HG02970 (cell line): ENCODE measurements at regions not wholly inside any gene's neighbourhood (a gene's known extent, or its start where the extent isn't known, plus 50 kb on each side); places are given as distances from the start of the nearest gene placed in this dataset.

Source experiments
- ATAC-seq: cut with Tn5 transposase; IDR thresholded peaks from one replicate; pipeline ENCODE4 v1.9.1; 2021; ENCODE audit warnings: mild to moderate bottlenecking, moderate library complexity, moderate number of reproducible peaks; ENCODE audit not compliant: unreplicated experiment, low FRiP score

GRCh38 chr13:61831026-61831425, 415.4 kb upstream of the PCDH20 start:
- no peak for ATAC-seq

DNA sequence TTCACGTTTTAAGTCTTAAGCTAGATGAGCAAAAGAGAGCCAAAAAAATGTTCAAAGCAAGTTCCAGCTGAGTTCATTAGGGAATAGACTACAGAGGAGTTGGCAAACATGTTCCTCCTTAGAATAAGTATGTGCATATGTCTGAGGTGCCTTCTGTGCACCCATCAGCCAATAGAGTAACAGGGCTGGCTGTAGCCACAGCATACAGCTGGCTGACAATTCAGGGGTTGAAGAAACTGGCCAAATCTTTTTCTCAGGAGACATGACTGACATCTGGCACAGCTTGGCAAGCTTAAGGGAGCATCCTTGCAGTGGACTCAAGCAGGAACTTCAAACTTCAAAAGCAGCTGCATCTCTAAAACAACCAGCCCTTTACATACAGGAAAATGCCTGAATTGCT, 414.8 kb upstream of the PCDH20 start:
- ATAC-seq: no peak

- ATAC-seq: no peak
These were observed 408.5 kb upstream of the PCDH20 start for GRCh38 chr13:61824168-61824567.

GRCh38 chr13:61812286-61812685, 396.6 kb upstream of the PCDH20 start:
- no peak for ATAC-seq

- no peak for ATAC-seq
These were observed 394.4 kb upstream of the PCDH20 start for GRCh38 chr13:61810065-61810464.

GRCh38 chr13:61797397-61797796, 381.7 kb upstream of the PCDH20 start:
- ATAC-seq: no peak

GRCh38 chr13:61795580-61795979, 379.9 kb upstream of the PCDH20 start:
- ATAC-seq: no peak

DNA sequence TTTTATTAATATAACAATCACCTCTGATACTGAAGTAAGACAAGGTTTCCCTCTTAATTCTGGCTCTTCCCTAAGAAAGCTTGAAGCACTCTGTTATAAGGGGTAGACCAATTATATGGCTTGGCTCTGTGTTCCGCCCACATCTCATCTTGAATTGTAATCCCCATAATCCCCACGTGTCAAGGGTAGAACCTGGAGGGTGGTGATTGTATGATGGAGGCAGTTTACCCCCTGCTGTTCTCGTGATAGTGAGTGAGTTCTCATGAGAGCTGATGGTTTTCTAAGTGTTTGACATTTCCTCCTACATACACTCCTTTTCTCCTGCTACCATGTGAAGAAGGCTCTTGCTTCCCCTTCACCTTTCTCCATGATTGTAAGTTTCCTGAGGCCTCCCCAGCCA, 363.8 kb upstream of the PCDH20 start:
- no peak for ATAC-seq

DNA sequence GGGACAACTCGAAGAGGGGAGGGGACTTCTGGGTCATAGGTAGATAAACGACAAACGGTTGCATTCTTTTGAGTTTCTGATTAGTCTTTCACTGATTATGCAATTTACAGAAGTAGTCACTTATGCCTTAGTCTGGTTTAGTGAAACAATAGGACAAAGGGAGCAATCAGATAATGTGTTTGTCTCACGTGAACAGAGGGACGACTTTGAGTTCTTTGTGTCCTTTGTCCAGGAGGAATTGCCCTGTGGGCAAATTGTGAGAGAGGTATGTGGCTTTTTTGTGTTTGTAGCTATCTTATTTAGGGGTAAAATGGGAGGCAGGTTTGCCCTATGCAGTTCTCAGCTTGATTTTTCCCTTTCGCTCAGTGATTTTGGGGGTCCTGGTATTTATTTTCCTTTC, 362.9 kb upstream of the PCDH20 start:
- ATAC-seq: no peak

- ATAC-seq: no peak
These were observed 362.2 kb upstream of the PCDH20 start for GRCh38 chr13:61777899-61778298.

DNA sequence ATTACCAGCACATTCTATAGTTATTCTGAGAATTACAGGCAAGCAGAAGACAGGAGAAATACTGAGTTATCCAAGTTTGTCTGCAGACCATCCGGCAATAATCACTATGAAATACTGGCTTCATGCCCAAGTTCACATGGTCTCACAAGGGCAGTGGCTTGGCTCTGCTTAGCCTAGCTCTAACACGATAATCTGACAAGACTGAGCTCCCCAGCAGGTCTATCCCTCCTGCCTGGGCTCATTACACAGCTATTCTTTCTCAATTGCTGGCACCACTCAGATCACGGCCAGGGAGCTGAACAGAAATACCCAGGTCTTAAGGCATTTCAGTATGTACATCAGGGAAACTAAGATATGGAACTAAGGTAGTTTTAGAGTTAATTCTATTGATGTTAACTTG, 361.6 kb upstream of the PCDH20 start:
- no peak for ATAC-seq

DNA sequence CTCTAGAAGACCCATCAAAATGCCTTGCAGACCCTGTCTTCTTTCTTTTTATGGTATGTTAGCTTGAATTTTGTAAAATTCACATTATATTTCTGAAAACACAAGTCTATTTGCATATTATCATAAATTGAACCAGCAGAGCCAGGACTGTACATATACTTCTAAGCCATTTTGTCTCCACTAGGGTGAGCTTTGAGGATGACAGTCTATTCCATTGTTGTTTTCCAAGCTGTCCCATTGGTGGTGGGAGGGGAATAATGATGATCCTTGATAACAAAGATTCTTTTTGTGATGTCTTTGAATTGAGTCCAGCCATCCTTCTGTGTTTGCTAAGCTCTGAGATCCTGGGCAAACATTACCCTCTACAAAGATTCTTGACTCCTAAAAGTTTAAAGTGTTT, 359.3 kb upstream of the PCDH20 start:
- ATAC-seq: no peak

GRCh38 chr13:61770681-61771080, 355.0 kb upstream of the PCDH20 start:
- no peak for ATAC-seq

- no peak for ATAC-seq
These were observed 352.5 kb upstream of the PCDH20 start for GRCh38 chr13:61768175-61768574.

DNA sequence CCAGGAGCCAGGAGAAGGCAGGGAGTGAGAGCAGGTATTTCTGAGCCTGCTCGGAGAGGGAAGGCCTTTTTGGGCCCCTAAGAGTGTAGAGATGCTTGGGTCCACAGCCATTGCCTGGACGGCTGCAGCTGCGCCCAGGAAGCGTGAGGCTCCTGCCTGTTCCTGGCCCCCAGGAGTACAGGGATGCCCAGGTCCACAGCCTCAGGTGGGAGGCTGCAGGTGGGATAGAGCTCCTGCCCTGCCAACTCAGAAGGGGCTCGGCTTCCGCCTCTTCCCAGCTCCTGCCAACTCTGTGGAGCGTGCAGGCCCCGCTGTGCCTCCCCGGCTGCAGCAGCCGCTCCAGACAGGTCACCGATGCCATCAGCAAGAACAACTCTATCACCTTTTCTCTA, 351.0 kb upstream of the PCDH20 start:
- ATAC-seq: no peak

GRCh38 chr13:61765940-61766666, 350.5 kb upstream of the PCDH20 start:
- no peak for ATAC-seq

DNA sequence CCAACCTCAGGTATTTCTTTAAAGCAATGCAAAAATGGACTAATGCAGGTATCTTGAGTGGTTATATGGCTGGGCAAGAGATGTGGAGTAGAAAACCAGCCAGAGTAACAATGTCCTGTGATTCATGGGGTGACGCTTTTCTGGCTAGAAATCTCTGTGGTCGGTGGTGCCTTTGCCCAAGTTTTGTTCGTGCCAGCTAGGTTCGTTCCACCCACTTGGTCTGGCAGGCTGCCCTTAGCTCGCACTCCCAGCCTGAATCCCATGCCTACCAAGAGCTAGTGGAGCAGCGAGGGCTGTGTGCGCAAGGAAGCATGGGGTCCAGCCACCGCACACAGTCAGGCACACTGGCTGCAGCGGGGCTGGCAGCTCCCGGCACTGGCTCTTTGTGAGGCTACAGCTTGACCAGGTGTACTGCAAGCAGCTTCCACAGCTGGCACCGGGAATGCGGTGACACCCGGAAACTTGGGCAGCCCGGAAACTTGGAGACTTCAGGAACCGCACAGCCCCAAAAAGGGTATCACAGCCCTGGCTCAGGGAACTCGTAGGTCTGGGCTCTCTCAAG, 349.6 kb upstream of the PCDH20 start:
- ATAC-seq: no peak

DNA sequence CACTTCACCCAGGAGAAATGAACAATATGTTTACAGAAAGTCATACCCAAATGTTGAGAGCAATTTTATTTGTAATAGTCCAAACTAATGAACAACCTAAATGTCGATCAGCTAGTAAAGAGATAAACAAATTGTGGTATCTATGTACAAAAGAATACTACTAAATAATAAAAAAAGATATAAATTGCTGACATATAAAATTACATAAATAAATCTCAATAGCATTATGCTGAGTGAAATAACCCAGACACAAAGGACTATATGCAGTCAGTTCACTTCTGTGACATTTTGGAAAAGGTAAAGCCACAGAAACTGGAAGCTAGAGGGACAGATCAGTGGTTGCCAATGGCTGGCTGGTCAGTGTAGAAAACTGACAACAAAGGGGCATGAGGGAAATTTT, 346.0 kb upstream of the PCDH20 start:
- ATAC-seq: no peak

- ATAC-seq: no peak
These were observed 344.5 kb upstream of the PCDH20 start for GRCh38 chr13:61760102-61760501.

DNA sequence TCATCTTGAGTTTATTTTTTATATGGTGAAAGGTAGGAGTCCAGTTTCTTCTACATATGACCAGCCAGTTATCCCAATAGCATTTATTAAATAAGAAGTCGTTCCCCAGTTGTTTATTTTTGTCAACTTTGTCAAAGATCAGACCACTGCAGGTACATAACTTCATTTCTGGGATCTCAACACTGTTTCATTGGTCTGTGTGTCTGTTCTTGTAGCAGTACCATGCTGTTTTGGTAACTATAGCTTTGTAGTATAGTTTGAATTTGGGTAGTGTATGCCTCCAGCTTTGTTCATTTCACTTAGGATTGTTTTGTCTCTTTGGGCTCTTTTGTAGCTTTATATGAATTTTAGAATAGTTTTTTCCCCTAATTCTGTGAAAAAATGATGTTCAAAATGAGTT, 340.4 kb upstream of the PCDH20 start:
- ATAC-seq: no peak

DNA sequence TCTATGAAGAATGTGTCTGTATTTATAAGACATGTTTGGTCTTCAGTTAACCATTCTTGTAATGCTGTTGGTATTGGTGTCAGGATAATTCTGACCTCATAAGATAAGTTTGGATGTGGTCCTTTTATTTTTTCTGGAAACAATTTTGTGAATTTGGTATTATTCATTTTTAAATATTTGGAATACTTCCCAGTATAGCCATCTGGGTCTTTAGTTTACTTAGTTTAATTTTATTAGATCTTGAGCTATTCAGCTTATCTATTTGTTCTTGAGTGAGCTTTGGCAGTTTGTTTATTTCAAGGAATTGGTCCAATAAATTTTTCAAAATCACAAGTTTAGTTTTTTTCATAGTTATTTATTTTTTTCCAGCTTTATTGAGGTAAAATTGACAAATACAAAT, 335.4 kb upstream of the PCDH20 start:
- ATAC-seq: no peak

DNA sequence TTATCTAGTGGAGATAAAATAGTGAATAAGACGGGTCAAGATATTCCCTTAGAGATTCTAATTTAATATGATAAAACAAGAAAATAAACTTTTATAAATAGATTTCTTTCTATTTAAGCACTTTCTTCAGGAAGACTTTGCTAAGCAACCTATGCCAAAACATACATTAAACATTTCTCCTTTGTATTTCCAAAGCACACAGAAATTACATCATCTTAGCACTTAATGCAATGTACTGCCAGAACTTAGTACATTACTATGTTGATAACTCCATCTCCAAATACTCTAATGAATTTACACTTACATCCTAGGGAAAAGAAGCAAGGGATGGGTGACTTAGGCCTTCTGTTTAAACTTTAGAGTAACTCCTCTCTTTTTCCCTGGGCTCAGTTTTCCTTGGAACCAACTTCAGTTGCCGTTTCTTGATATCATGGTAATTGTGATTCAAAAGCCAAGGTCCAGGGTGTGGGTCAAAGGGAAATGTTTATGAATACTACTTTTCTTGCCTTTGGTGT, 322.6 kb upstream of the PCDH20 start:
- ATAC-seq: no peak
